IMR-90 (cell line): ENCODE measurements at regions not wholly inside any gene's neighbourhood (a gene's known extent, or its start where the extent isn't known, plus 50 kb on each side); places are given as distances from the start of the nearest gene placed in this dataset.

Experiments
- BHLHE40 ChIP-seq: fragments of 150-350 bp; IDR thresholded peaks from 2 replicates; pipeline ENCODE4 v1.6.1; 2016; ENCODE audit warnings: mild to moderate bottlenecking, low read depth, low read length
- CEBPB ChIP-seq: IDR thresholded peaks from 2 replicates; pipeline ENCODE4 v1.6.1; 2012; ENCODE audit warnings: low read depth, low read length, improper control_type of control experiment
- FOS ChIP-seq: fragments of 150-350 bp; IDR thresholded peaks from 2 replicates; pipeline ENCODE4 v1.6.1; 2016; ENCODE audit warnings: low read depth, low read length
- MAFK ChIP-seq: IDR thresholded peaks from 2 replicates; pipeline ENCODE4 v1.6.1; 2012; ENCODE audit warnings: low read depth, low read length, improper control_type of control experiment
- MAZ ChIP-seq: IDR thresholded peaks from 2 replicates; pipeline ENCODE4 v1.6.1; 2012; ENCODE audit warnings: low read depth, mild to moderate bottlenecking, low read length, improper control_type of control experiment, moderate library complexity, borderline replicate concordance
- MXI1 ChIP-seq: IDR thresholded peaks from 2 replicates; pipeline ENCODE4 v1.6.1; 2012; ENCODE audit warnings: low read depth, mild to moderate bottlenecking, low read length, moderate library complexity, borderline replicate concordance
- NFE2L2 ChIP-seq: fragments of 150-350 bp; IDR thresholded peaks from 2 replicates; pipeline ENCODE4 v1.6.1; 2016; ENCODE audit warnings: low read depth, mild to moderate bottlenecking, low read length
- POLR2A ChIP-seq: IDR thresholded peaks from 2 replicates; pipeline ENCODE4 v1.6.1; 2012; ENCODE audit warnings: mild to moderate bottlenecking, low read depth, low read length
- RAD21 ChIP-seq: IDR thresholded peaks from 2 replicates; pipeline ENCODE4 v1.6.1; 2012; ENCODE audit warnings: low read length, improper control_type of control experiment
- RCOR1 ChIP-seq: IDR thresholded peaks from 2 replicates; pipeline ENCODE4 v1.6.1; 2012; ENCODE audit warnings: mild to moderate bottlenecking, low read length, improper control_type of control experiment; ENCODE audit not compliant: insufficient replicate concordance
- RFX5 ChIP-seq: IDR thresholded peaks from 2 replicates; pipeline ENCODE4 v1.8.0; 2012; ENCODE audit warnings: low read depth, mild to moderate bottlenecking, low read length, moderate library complexity
- TF ChIP-seq, protein P1 (sequence below): conservative IDR thresholded peaks from 2 replicates; pipeline ENCODE4 v1.5.1; 2012; ENCODE audit warnings: mild to moderate bottlenecking, low read depth, low read length, improper control_type of control experiment

DNA sequence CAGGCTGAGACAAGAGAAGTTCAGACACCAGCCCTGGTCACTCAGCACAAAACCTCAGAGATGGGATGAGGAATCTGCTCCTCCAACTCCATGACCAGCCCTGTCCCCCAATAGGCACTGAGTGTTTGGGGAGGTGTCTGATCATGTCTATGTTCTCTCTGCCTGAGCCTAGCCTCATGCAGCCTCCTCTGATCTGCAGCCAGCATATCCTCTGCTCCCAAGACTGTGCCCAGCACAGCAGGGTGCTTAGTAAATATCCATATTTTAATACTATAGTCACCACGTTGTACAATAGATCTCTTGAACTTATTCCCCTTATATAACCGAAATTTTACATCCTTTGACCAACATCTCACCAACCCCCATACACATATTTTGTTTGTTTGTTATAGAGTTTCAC lies 202.9 kb downstream of the MATN1 start:
- TF ChIP-seq, protein P1, sequence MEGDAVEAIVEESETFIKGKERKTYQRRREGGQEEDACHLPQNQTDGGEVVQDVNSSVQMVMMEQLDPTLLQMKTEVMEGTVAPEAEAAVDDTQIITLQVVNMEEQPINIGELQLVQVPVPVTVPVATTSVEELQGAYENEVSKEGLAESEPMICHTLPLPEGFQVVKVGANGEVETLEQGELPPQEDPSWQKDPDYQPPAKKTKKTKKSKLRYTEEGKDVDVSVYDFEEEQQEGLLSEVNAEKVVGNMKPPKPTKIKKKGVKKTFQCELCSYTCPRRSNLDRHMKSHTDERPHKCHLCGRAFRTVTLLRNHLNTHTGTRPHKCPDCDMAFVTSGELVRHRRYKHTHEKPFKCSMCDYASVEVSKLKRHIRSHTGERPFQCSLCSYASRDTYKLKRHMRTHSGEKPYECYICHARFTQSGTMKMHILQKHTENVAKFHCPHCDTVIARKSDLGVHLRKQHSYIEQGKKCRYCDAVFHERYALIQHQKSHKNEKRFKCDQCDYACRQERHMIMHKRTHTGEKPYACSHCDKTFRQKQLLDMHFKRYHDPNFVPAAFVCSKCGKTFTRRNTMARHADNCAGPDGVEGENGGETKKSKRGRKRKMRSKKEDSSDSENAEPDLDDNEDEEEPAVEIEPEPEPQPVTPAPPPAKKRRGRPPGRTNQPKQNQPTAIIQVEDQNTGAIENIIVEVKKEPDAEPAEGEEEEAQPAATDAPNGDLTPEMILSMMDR, result no peak
- TF ChIP-seq MAZ (no peak), BHLHE40 (no peak), POLR2A (no peak), NFE2L2 (no peak), MAFK (no peak), RAD21 (no peak), FOS (no peak), RCOR1 (no peak), RFX5 (no peak), CEBPB (no peak), MXI1 (no peak)
